ENCODE measurements at regions not wholly inside any gene's neighbourhood (a gene's known extent, or its start where the extent isn't known, plus 50 kb on each side); places are given as distances from the start of the nearest gene placed in this dataset.

DNA sequence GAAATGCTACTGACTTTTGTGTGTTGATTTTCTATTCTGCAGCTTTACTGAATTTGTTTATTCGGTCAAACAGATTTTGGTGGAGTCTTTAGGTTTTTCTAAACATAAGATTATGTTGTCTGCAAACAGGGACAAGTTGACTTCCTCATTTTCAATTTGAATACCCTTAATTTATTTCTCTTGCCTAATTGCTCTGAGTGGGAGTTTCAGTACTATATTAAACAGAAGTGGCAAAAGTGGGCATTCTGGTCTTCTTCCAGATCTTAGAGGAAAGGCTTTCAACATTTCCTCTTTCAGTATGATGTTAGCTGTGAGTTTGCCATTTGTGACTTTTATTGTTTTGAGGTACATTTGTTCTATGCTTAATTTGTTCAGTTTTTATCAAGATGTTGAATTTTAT is 268.5 kb downstream of the WNT5A start:
- no peak for TF ChIP-seq EZH2 (IDR thresholded peaks at IDR 0.05; ENCODE audit: borderline replicate concordance, control insufficient read depth, low read depth, low read length)
- no peak for TF ChIP-seq RCOR1 (conservative IDR thresholded peaks at IDR 0.05; ENCODE audit: low read depth, low read length)
- TF ChIP-seq, protein P1, sequence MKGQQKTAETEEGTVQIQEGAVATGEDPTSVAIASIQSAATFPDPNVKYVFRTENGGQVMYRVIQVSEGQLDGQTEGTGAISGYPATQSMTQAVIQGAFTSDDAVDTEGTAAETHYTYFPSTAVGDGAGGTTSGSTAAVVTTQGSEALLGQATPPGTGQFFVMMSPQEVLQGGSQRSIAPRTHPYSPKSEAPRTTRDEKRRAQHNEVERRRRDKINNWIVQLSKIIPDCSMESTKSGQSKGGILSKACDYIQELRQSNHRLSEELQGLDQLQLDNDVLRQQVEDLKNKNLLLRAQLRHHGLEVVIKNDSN (IDR thresholded peaks at IDR 0.05; ENCODE audit: borderline replicate concordance, extremely low read length, insufficient read depth, low read depth, low read length), result no peak
- no peak for TF ChIP-seq CBFB (IDR thresholded peaks at IDR 0.05; ENCODE audit: low read depth)
- no peak for TF ChIP-seq POLR2A (IDR thresholded peaks at IDR 0.05; ENCODE audit: low read depth, low read length)
- TF ChIP-seq ZSCAN29 (IDR thresholded peaks at IDR 0.05), result no peak

Measured in GM12878 (cell line).